GM12878 (cell line): ENCODE measurements at regions not wholly inside any gene's neighbourhood (a gene's known extent, or its start where the extent isn't known, plus 50 kb on each side); places are given as distances from the start of the nearest gene placed in this dataset.

Experiments used
- CREB1 ChIP-seq: IDR thresholded peaks from 2 replicates; pipeline ENCODE4 v1.6.1; 2012; ENCODE audit warnings: low read depth, mild to moderate bottlenecking, inconsistent platforms
- CTCF ChIP-seq, 3 experiments: IDR thresholded peaks in 2 of 3; conservative IDR thresholded peaks in 1 of 3; 2 replicates each; pipeline ENCODE4 v1.5.1; 2011; ENCODE audit warnings: low read depth in 3 of 3, low read length in 3 of 3, mild to moderate bottlenecking in 3 of 3, control low read depth in 2 of 3, moderate library complexity in 2 of 3, inconsistent platforms in 1 of 3, mixed read lengths in 1 of 3; ENCODE audit not compliant: control insufficient read depth in 2 of 3, insufficient read depth in 1 of 3; ENCODE audit errors: extremely low read depth in 1 of 3
- GABPA ChIP-seq: IDR thresholded peaks from 2 replicates; pipeline ENCODE4 v1.6.1; 2014; ENCODE audit warnings: antibody characterized with exemption, low read depth, mild to moderate bottlenecking, inconsistent platforms
- JUND ChIP-seq: IDR thresholded peaks from 2 replicates; pipeline ENCODE4 v1.6.1; 2012; ENCODE audit warnings: low read depth, mild to moderate bottlenecking, low read length, improper control_type of control experiment, moderate library complexity
- KLF5 ChIP-seq: fragments of 450-650 bp; IDR thresholded peaks from 2 replicates; pipeline ENCODE4 v1.6.1; 2014; ENCODE audit warnings: mild to moderate bottlenecking; ENCODE audit not compliant: partially characterized antibody
- MXI1 ChIP-seq: fragments of 150-350 bp; IDR thresholded peaks from 2 replicates; pipeline ENCODE4 v1.6.1; 2011; ENCODE audit warnings: low read depth, mild to moderate bottlenecking, inconsistent platforms, low read length, improper control_type of control experiment
- POLR2A ChIP-seq: IDR thresholded peaks from 2 replicates; pipeline ENCODE4 v1.6.1; 2011; ENCODE audit warnings: low read depth, mild to moderate bottlenecking, low read length
- RAD21 ChIP-seq: IDR thresholded peaks from 2 replicates; pipeline ENCODE4 v1.6.1; 2011; ENCODE audit warnings: mild to moderate bottlenecking, low read depth, low read length, moderate library complexity; ENCODE audit not compliant: insufficient read depth
- SIN3A ChIP-seq: IDR thresholded peaks from 2 replicates; pipeline ENCODE4 v1.6.1; 2012; ENCODE audit warnings: low read depth, low read length, improper control_type of control experiment
- ZBTB4 ChIP-seq: fragments of 450-650 bp; formaldehyde crosslinking; IDR thresholded peaks from 2 replicates; pipeline ENCODE4 v1.4.0; 2022; ENCODE audit warnings: mild to moderate bottlenecking, moderate library complexity
- ZNF274 ChIP-seq: IDR thresholded peaks from one replicate; pipeline ENCODE4 v1.8.0; 2011; ENCODE audit not compliant: insufficient read length, insufficient read depth
- TF ChIP-seq, protein P1 (sequence below): fragments of 450-650 bp; IDR thresholded peaks from 2 replicates; pipeline ENCODE4 v1.6.1; 2017; ENCODE audit warnings: mild to moderate bottlenecking, moderate library complexity

DNA sequence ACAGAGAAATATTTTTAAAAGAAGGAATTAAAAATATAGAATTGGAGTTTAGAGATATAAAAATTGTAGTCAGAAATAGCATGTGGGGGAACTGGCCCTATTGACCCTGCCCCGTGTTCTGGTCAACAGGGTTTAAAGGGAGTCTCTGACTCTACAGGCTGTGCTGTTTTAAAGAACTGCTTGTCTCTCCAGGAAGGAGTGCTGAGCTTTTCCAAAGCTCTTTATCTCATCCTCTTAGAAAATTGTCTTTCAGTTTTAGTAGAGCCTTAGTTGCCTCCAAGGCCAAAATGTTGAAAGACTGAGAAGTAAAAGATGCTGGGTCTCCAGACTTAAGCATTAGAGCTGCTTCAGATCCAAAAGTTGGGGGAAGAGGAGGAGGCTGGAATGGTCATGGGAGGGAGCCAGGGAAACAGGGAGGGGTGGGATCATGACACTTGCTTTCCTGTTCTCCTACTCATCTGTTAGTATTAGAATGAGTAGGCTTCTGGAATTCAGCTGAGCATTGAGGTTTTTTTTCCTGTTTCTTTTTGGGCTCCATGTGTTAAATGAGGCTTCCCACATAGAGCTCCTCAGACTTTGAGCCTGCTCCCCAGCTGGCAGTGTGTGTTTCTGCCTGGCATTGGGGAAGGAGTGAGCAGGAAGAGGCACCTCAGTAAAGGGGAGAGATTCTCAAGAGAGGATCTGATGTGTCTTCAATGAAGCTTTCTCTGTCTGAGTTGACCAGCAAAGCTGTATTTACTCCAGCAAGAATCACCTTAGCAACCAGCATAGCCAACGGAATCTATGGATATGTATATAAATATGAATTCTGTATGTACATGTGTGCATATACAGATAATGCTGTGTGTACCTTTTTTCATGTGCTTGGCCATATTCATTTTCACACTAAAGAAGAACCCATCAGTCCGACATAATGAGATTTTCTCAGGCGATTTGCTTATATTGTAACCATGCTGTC is 186.8 kb upstream of the FBXO11 start:
- TF ChIP-seq SIN3A = no peak
- TF ChIP-seq ZBTB4 (CRISPR knock-in tag) = no peak
- TF ChIP-seq POLR2A = no peak
- no peak for TF ChIP-seq GABPA
- TF ChIP-seq KLF5 = no peak
- no peak for TF ChIP-seq ZNF274
- TF ChIP-seq MXI1 = no peak
- no peak for TF ChIP-seq CREB1
- no peak for TF ChIP-seq CTCF (IDR thresholded peaks at IDR 0.05 in 2 of 3, conservative IDR thresholded peaks at IDR 0.05 in 1 of 3; ENCODE audit: control insufficient read depth in 2 of 3, extremely low read depth in 1 of 3, insufficient read depth in 1 of 3, low read depth in 3 of 3, low read length in 3 of 3)
- no peak for TF ChIP-seq RAD21
- TF ChIP-seq, protein P1, sequence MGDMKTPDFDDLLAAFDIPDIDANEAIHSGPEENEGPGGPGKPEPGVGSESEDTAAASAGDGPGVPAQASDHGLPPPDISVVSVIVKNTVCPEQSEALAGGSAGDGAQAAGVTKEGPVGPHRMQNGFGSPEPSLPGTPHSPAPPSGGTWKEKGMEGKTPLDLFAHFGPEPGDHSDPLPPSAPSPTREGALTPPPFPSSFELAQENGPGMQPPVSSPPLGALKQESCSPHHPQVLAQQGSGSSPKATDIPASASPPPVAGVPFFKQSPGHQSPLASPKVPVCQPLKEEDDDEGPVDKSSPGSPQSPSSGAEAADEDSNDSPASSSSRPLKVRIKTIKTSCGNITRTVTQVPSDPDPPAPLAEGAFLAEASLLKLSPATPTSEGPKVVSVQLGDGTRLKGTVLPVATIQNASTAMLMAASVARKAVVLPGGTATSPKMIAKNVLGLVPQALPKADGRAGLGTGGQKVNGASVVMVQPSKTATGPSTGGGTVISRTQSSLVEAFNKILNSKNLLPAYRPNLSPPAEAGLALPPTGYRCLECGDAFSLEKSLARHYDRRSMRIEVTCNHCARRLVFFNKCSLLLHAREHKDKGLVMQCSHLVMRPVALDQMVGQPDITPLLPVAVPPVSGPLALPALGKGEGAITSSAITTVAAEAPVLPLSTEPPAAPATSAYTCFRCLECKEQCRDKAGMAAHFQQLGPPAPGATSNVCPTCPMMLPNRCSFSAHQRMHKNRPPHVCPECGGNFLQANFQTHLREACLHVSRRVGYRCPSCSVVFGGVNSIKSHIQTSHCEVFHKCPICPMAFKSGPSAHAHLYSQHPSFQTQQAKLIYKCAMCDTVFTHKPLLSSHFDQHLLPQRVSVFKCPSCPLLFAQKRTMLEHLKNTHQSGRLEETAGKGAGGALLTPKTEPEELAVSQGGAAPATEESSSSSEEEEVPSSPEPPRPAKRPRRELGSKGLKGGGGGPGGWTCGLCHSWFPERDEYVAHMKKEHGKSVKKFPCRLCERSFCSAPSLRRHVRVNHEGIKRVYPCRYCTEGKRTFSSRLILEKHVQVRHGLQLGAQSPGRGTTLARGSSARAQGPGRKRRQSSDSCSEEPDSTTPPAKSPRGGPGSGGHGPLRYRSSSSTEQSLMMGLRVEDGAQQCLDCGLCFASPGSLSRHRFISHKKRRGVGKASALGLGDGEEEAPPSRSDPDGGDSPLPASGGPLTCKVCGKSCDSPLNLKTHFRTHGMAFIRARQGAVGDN = no peak
- no peak for TF ChIP-seq JUND
